Stimulated activated CD8-positive, alpha-beta memory T cell treated with anti-CD3 and anti-CD28 coated beads, Interleukin-7, amount 100 ng/mL, for 4 hours (primary cell): ENCODE measurements at regions not wholly inside any gene's neighbourhood (a gene's known extent, or its start where the extent isn't known, plus 50 kb on each side); places are given as distances from the start of the nearest gene placed in this dataset.

Experiments used
- DNase-seq, 2 donors: peaks; one replicate each; pipeline ENCODE4 v3.0.0-alpha.2; 2020; ENCODE audit warnings: low read depth in 2 of 2

DNA sequence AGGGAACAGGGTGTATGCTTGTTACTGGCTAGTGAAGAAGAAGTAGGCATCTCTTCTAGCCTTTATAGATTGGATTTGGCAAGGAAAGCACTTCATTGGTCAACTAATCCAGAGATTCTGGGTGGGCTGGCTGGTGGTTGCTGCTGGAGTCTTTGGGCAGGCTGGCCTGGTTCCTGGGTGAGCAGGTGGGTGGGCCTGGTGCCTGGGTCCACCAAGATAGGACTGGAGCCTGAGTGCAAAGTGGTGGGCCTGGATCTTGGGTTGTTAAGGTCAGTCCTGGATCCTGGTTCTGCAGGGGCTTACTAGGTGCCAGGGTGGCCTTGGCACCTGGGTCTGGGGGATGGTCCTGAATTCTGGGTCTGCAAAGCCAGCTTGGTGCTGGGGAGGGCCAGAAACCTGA lies 482.4 kb upstream of the GHITM start:
- no peak for DNase-seq

DNA sequence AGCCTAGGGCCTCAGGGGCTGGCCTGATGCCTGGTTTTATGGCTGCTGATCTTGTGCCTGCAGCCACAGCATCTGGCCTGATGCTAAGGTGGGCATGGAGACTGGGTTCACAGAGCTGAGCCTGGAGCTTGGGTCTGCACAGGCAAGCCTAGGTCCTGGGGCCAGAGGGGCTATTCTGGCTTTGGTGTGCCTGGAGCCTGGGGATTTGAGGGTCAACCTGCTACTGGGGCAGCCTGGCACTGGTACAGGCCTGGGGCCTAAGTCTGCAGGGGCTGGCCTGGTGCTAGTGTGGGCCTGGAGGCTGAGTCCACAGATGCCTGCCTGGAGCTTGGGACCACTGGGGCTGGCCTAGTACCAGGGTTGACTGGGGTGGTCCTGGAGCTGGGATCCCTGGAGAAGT lies 481.8 kb upstream of the GHITM start:
- no peak for DNase-seq

DNA sequence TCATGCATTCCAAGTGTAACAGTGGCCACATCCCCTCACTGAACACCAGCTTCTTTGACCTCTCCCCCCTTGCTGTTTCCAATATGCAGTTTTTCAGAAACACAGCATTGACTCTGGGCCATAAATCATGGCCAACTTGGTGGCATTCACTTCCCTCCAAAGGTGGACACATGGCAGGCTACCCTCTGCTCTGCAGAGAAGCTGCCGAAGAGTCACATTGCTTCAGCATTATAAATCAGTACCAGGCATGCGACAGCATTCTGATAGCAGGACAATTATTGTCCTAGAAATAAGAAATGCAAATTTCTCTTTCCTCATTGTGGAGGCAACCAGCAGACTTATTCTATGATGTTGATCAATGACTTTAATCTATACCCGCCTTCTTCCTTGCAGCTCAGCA lies 475.4 kb upstream of the GHITM start:
- DNase-seq, result no peak

DNA sequence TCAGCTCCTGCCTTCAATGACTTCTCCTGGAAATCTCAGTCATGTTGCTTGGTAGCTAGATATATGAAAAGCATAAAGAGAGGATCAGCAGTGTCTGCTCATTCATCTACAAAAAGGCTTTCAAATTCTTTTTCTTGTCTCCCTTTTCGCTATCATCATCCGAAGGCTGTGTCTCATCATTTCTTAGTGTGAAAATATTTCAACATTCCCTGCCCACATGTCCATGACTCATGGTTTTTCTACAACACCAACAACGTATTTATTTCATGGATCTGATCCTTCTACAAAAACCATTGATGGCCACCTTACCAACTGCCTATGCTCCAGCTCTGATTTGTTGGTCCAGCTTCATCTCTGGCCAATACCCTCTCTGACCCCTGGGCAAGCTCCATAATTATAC lies 472.5 kb upstream of the GHITM start:
- DNase-seq, result no peak

DNA sequence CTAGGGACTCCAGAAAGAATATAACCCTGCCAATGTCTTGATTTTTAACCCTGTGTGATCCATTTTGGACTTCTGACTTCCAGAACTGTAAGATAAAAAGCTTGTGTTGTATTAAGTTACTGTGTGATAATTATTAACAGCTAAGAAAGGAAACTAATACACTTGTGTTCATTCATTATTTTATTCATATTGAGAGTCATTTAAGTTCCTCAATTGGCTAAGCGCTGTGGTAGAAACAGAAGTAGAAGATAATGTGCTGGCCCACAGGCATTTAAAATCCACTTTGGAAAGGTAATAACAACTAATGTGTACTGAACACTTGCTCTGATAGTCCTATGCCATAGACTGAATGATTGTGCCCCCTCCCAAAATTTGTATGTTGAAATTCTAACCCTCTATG lies 471.7 kb upstream of the GHITM start:
- no peak for DNase-seq

DNA sequence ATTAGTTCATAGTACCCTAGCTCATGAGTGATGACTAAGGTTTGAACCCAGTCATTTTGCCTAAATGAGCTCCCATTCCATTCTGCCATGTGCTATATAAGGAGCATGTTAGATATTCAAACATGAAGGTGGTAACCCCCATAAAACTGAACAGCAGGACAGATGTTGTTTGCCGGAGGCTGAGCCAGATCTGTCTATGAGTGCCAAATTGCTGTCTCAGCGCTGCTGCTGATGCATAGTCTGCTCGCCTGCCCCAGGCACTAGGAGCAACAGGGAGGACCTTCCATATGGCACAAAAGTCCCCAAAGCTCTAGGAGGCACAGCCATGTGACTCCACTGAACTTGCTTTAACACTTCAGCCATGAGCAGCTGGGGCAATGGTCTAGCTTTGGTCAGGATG lies 466.0 kb upstream of the GHITM start:
- no peak for DNase-seq

DNA sequence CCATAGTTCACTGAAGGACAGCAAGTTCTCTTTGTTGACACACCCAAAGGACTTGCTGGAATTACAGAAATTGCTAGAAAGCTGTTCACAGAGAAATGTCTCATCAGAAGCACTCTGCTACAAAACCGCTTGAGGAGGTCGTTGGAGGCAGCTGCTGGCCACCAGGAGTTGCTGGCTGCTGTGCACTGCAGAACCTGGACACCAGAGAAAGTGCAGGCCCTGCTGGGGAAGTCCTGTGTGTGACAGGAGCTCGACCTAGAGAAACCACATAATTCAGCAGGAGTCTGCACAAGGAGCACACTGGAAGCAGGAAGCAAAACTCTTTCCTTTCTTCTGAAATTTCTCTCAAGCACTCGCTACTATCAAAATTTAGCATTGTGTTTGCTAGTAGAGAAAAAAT lies 461.5 kb upstream of the GHITM start:
- no peak for DNase-seq

DNA sequence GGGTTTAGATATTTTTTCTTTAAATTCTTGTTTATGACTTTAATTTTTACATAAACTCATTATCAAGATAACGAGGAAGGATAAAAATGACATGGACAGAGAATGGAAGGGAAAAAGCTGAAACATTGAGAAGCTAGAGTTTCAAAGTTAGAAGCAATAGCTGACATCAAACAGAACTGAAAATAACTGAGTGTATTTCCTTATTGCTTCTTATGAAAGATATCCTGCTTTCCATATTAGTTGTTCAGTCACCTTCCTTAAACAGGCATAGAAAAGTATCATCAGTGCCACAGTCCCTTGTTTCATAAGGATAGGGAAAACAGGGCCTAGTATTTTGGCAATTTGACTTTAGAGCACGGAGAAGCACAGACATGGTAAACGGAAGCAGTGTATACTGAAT lies 460.5 kb upstream of the GHITM start:
- no peak for DNase-seq

DNA sequence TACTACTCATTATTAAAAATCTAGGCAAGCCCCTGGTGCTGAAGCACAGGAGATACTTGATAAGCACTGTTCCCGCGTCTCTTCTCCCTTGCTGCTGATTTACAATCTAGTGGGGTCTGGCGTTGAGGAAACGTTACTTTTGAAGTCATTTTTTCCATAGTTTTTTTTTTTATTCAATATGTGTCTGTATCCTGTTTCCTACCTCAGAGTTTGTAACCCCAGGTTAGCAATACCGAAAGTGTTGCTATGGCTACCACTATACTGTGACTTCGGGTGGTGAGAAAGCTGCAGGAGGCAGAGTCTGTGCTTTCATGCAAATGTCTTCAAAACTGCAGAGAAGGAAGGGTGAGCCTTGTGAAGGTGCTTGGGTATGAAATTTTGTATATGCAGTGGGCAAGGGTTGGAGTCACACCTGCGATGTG lies 458.8 kb upstream of the GHITM start:
- DNase-seq, result no peak

DNA sequence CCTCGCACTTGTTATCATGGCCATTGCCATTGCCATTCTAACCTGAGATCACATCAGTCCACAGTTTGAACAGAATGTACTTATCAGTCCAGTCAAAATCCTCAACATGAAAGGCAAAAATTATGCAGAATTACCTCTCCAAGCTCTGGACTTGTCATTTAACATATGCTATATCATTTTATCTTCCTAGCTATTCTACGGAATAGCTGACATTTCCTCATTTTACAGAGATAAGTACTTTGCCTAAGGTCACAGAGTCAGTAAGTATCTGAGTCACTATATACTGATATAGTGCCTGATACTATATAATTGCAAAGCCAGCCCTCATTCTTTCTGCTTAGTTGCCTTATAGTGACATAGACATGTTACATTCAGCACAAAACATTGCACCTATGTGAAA lies 456.9 kb upstream of the GHITM start:
- no peak for DNase-seq

DNA sequence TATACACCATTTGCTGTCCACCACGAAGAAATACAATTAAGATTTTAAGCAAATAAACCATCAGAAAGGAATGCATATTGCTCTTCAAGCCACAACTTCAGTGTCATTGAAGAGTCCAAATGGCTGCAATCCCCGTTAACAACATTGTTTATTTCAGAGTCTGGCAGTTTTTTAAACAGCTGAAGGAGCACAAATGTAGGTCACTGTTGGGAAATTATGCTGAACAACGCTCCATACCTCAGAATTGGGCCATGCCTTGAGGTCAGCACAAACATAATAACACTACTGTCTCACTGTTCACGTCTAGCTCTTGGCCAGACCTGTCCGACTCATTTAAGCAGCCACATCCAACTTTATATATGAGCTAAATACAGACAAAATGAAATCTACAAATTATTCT lies 453.9 kb upstream of the GHITM start:
- DNase-seq, result no peak

DNA sequence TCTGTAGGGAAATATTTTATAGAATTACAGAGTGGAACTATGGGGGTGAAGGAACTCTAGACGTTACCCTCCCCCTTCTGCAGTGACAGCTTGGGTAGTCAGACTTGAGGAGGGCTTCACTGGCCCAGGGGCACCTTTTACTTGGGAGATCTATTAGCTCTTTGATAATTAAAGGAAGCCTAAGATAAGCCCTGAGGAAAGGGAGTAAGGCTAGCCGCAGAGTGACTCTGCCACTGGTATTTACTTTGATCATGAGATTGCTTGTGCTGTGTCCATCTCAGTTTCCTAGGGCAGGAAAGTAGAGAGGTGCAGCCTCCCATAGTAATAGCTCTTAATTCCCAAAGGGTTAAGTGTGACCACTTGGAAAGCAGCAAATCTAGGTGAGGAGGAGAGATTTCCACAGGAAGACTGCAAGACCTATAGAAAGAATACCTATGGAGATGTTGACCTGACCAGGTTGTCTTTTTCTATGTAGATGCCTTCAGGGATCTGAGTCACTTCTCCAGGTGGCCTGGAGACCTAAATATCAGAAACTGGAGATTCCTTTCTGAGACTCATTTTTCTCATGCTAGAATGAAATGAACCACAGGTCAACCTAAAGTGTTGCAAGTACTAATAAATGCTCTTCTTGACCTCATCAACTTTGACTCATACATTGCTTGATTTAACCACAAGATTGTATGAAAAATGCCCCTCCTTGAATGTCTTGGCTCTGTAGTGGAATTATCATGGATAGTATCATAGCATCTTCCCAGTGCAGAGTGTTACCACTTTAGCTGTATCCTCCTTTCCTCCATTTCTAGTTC lies 447.3 kb upstream of the GHITM start:
- no peak for DNase-seq

DNA sequence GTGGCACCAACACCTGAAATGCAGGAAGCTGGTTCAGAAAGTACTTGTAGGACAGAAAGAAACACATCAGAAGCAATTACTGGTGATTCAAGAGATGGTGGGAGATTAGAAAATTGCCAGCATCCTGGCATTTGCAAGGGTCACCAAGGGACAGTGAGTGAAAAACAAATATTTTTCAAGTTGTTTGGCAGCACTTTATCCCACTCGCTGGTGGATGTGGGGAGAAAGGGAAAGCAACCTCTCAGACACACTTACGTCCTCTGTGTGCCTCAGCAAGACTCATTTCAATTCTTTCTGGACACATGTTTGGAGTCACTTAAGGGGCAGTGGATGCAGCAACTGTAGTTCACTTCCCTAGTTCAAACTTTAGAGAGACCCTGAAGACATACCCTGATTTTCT lies 440.4 kb upstream of the GHITM start:
- no peak for DNase-seq

DNA sequence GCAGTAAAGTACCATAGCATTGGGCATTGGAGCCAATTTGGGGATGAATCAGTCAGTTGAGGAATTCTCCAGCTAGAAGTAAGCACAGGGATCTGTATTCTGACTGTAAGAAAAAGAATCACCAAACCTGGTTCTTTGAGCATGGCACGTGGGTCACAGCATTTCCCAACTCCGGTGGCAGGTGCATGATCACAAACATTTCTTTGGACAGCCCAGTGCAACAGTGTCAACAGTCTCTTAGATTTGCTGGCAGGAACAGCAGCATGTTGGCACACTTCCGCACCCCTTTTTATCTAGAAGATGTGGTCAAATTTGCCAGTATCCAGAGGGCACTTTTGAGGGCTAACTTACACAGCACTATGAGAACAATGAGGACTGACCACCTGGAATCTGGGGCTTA lies 437.5 kb upstream of the GHITM start:
- DNase-seq, result no peak

DNA sequence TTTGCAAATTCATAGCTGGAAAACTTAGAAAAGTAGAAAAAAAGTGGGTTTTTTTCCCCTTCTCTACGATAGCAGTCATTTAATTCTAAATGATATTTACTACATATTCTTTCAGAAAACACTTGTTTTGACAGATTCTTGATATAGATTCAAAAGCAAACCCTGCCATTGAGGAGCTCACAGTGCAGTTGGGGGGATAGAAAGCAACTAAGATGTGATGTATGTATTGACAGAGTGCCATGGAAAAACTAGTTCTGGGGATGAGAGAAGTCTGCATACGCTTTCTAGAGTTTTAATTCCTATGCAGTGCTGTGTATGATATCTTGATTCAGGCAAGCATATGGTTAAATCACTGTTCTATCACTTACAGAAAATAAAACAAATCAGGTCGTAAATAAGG lies 436.6 kb upstream of the GHITM start:
- no peak for DNase-seq

DNA sequence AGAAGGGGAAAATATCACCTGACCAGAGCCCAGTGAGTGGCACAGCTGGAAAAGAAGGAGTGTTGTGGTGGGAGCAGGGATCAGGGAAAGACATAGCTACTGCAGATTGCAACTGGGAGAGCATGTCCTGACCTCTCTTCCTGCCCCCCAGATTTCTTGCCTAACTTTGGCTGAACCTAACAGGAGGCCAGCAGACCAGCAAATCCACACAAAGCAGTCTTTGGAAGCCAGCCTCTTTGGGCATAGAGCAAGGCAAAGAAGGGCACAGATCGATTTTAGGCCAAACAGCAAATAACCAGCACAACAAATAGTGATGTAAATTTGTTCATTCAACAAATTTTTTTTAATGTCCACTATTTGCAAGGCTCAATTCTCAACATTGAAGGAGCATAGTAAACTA lies 433.2 kb upstream of the GHITM start:
- no peak for DNase-seq

DNA sequence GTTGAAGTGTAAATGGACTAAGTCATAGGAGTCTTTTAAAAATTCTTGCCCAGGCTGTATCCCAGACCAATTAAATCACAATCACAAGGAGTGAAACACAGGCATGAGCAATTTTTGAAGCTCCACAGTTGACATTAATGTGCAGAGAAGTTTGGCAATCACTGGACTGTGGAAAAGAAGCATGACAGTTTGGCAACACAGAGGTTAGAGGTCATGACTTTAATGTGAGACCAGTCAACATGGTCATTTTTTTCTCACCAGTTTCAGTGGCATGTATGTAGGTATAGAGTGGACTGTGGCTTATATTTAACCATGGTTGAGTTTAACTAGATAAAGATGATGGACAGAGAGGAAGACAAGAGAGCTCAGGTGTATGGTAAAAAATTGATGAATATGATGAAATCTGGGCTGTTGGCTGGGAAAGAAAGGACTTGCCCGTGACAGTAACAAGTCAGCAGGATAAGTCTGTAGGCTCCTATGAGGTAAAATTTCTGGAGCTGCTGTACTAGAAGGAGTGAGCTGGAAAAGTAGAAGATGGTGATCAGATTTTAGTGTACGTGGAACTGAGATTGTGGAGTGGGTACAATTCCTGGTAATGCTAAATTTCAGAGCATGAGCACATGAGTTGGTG lies 432.2 kb upstream of the GHITM start:
- no peak for DNase-seq

DNA sequence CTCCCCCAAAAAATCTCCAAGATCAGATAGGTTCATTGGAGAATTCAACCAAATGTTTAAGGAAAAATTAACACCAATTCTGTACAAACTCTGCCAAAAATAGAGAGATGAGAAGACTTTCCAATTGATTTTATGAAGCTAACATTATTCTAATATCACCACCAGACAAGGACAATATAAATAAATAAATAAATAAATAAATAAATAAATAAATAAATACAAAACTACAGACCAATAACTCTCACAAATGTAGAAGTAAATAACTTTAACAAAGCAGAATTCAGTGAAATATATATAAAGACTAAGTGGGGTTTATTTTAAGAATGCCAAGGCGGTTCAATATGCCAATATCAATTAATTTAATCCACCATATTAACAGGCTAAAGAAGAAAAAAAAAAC lies 425.9 kb upstream of the GHITM start:
- no peak for DNase-seq

DNA sequence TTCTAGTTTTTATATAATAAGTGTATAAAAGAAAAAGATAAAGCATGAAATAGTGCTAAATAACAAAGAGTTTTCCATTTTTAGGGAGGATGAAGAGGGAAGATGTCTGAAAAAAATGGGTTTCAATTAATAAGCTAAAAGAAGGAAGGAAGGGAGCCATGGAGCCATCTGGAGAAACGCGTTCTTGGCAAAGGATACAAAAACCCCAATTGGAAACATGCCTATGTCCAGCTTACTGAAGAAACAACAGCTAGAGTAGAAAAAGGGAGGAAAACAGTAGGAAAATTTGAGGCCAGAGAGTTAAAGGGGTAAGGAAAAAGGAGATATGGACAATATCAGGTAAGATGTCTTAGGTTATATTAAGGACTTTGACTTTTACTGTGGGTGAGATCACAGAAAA lies 416.2 kb upstream of the GHITM start:
- DNase-seq, result no peak

DNA sequence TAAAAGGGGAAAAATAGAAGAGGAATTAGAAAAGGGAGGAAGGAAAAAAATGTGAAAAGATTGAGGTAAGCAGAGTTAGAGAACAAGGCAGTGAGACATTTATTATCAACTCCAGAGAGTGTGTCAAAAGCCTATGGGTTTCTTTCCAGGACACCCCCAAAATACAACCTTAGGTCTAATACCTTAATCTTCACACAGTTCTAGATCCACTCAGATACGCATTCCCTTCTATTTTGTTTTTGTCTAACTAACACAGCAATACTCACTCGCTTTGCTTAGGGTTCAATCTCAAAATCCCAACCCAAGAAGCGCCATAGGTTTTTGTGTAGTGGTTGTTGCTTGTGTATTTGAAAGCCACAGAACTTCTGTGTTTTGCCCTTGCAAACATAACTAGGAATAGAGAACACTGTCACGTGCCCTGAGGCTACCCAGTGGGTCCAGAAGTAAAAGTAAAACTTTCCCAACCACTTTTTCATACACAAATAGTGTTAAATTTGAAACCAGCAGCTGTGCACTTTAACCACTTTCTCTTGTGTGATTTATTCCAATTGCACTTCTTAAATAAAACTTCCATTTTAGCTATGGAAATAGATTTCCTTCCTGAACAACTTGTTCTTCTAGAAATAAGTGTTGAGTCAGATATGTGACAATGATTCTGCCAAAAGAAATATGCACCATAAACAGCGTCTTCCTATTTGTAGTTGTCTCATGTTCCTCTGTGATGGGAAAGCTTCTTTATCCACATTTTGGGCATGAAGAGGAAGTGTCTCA lies 414.7 kb upstream of the GHITM start:
- DNase-seq, result no peak

DNA sequence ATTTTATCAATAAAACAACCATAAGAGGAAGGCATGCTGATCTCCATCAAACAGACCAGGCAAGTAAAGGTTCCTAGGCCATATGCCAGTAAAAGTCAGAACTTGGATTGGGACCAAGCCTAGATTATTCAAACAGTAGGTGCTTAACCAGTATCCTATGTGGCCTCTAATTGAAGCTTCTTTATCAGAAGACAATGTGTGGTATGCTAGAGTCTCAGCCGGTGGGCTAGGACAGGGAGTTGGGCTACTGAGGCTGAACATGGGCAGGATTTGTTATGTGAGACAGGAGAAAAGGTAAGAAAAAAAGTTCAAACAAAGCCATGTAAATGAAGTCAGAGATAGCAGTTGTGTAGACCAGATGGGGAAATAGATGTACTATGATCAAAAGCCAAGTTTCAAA lies 413.7 kb upstream of the GHITM start:
- no peak for DNase-seq

DNA sequence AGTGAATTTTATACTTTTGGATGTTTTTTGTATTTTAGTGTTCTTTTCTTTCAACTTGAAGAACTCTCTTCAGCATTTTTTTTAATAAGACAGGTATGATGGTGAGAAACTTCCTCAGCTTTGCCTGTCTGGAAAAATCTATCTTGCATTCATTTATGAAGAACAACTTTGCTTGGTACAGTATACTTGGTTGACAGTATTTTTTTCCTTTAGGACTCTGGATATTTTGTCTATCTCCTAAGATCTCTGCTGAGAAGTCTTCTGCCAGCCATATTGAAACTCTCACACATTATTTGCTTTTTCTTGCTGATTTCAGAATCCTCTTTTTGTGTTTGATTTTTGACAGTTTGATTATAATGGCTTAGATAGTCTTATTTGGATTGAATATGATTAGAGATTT lies 405.0 kb upstream of the GHITM start:
- no peak for DNase-seq

DNA sequence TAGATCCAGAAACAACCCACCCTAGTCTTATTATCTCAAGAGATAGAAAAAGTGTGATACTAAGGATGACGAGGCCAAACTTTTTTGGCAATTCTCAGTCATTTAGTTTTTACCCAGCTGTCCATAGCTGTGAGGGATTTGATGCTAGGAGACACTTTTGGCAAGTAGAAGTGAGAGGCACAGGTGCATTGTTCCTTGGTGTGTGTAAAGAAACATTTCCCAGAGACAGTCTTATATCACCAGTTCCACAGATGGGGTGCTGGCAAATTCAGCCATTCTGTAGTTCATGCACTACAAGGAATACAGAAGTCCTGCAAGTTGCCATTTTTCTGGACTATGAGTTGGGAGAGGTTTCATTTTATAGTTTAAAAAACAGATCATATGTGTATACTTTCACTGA lies 403.3 kb upstream of the GHITM start:
- DNase-seq, result no peak
